Activated CD4-positive, alpha-beta T cell treated with anti-CD3 and anti-CD28 coated beads, Interleukin-2, amount 10 ng/mL, durations not matched to agents 7 days and 5 days (primary cell): ENCODE measurements at regions not wholly inside any gene's neighbourhood (a gene's known extent, or its start where the extent isn't known, plus 50 kb on each side); places are given as distances from the start of the nearest gene placed in this dataset.

Experiments
- CTCF ChIA-PET: fragments of 350-600 bp; sonication (Branson Sonifier 250); formaldehyde crosslinking; loops from one replicate; lab custom pipeline; 2021; ENCODE audit warnings: antibody characterized with exemption; lab: Charles Lee
- POLR2A ChIA-PET: fragments of 350-600 bp; sonication (Branson Sonifier 250); formaldehyde crosslinking; loops from one replicate; lab custom pipeline; 2021; ENCODE audit warnings: antibody characterized with exemption; lab: Charles Lee
- DNase-seq: peaks from one replicate; pipeline ENCODE4 v3.0.0-alpha.2; 2020
- H3K27ac Mint-ChIP-seq: one replicate; pipeline ENCODE4 v1.8.0; 2021; ENCODE audit warnings: mild to moderate bottlenecking, moderate library complexity, mixed read lengths
- H3K27me3 Mint-ChIP-seq: one replicate; pipeline ENCODE4 v1.8.0; 2021; ENCODE audit warnings: mixed read lengths
- H3K36me3 Mint-ChIP-seq: one replicate; pipeline ENCODE4 v1.8.0; 2021; ENCODE audit warnings: low read depth, mixed read lengths
- H3K4me1 Mint-ChIP-seq: one replicate; pipeline ENCODE4 v1.8.0; 2021; ENCODE audit warnings: mixed read lengths
- H3K4me3 Mint-ChIP-seq: one replicate; pipeline ENCODE4 v1.8.0; 2021; ENCODE audit warnings: mild to moderate bottlenecking, moderate library complexity, mixed read lengths
- H3K9me3 Mint-ChIP-seq: one replicate; pipeline ENCODE4 v1.8.0; 2021; ENCODE audit warnings: mixed read lengths

GRCh38 chr4:136557396-136557795 is 974.9 kb downstream of the PCDH18 start:
- ChIA-PET POLR2A (no interaction called here), CTCF (no interaction called here)
- no peaks in the 10 kb centered on the region for H3K27me3 Mint-ChIP-seq
- H3K4me1 Mint-ChIP-seq = no peaks in the 10 kb centered on the region
- H3K27ac Mint-ChIP-seq = no peak overlapping the region
- no peak for DNase-seq
- no peaks in the 10 kb centered on the region for H3K36me3 Mint-ChIP-seq
- H3K9me3 Mint-ChIP-seq = no peaks in the 10 kb centered on the region
- no peak overlapping the region for H3K4me3 Mint-ChIP-seq

GRCh38 chr4:136554033-136554432 is 978.3 kb downstream of the PCDH18 start:
- POLR2A ChIA-PET = no interaction called here
- Mint-ChIP-seq H3K4me1 (no peaks in the 10 kb centered on the region), H3K27me3 (no peaks in the 10 kb centered on the region), H3K9me3 (no peaks in the 10 kb centered on the region), H3K27ac (no peak overlapping the region), H3K4me3 (no peak overlapping the region), H3K36me3 (no peaks in the 10 kb centered on the region)
- DNase-seq = no peak
- CTCF ChIA-PET = no interaction called here

GRCh38 chr4:136551753-136552152 is 980.5 kb downstream of the PCDH18 start:
- DNase-seq = no peak
- no peaks in the 10 kb centered on the region for H3K36me3 Mint-ChIP-seq
- ChIA-PET POLR2A (no interaction called here), CTCF (no interaction called here)
- no peaks in the 10 kb centered on the region for H3K9me3 Mint-ChIP-seq
- H3K27ac Mint-ChIP-seq = no peak overlapping the region
- no peaks in the 10 kb centered on the region for H3K4me1 Mint-ChIP-seq
- no peak overlapping the region for H3K4me3 Mint-ChIP-seq
- no peaks in the 10 kb centered on the region for H3K27me3 Mint-ChIP-seq

DNA sequence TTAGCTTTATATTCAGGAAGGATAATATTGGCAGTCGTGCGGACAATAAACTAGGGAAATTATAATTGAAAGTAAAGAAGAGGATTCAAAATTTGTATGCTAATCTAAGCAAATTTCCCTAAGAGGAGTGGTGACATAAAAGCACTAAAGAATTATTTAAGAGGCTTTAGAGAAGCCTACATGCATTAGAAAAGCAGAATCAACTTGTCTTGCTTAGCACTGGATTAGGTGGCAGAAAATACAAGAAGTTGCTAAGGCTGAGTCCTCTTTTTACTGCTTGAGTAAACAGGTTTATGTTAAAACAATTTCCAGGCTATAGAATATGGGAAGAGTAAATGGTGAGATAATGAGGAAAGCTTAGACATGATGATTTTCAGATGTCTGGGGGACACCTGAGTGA is 991.5 kb downstream of the PCDH18 start:
- H3K27ac Mint-ChIP-seq = no peak overlapping the region
- DNase-seq = no peak
- H3K27me3 Mint-ChIP-seq = no peaks in the 10 kb centered on the region
- no peak overlapping the region for H3K4me3 Mint-ChIP-seq
- ChIA-PET CTCF (interaction anchor here (0.6 kb wide), 1 partner anchor 27 kb away, joined by 3 read pairs; no protein-coding TSS in a partner anchor), POLR2A (no interaction called here)
- H3K36me3 Mint-ChIP-seq = no peaks in the 10 kb centered on the region
- H3K4me1 Mint-ChIP-seq = no peaks in the 10 kb centered on the region
- peaks cover 2% of the 10 kb centered on the region for H3K9me3 Mint-ChIP-seq

- H3K4me3 Mint-ChIP-seq = no peak overlapping the region
- H3K9me3 Mint-ChIP-seq = no peaks in the 10 kb centered on the region
- H3K27me3 Mint-ChIP-seq = no peaks in the 10 kb centered on the region
- H3K4me1 Mint-ChIP-seq = no peaks in the 10 kb centered on the region
- H3K36me3 Mint-ChIP-seq = no peaks in the 10 kb centered on the region
- CTCF ChIA-PET = no interaction called here
- DNase-seq = no peak
- no peak overlapping the region for H3K27ac Mint-ChIP-seq
- POLR2A ChIA-PET = no interaction called here
These were observed 1004.2 kb downstream of the PCDH18 start for GRCh38 chr4:136528131-136528530.

DNA sequence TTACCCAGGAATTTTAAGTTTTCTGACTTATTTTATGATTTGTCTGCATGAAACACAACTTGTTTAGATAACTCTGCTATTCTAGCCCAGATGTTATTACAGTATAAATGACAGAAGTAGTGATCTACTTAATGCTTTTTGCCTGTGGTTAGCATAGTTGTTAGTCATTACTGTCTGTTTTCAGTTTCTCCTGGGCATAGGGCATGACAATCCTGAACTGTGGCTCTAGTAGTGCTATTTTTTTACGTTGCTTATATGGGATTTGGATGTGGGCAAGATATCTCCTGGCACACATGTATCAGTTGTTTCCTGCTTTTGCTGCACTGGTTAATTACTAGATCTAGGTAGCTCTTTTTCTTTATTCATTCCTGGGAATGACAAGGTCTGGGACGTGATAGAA is 1005.8 kb downstream of the PCDH18 start:
- no peak overlapping the region for H3K4me3 Mint-ChIP-seq
- POLR2A ChIA-PET = no interaction called here
- H3K4me1 Mint-ChIP-seq = no peaks in the 10 kb centered on the region
- H3K36me3 Mint-ChIP-seq = no peaks in the 10 kb centered on the region
- CTCF ChIA-PET = no interaction called here
- H3K9me3 Mint-ChIP-seq = no peaks in the 10 kb centered on the region
- no peak for DNase-seq
- H3K27ac Mint-ChIP-seq = no peak overlapping the region
- H3K27me3 Mint-ChIP-seq = no peaks in the 10 kb centered on the region

- H3K27me3 Mint-ChIP-seq = no peaks in the 10 kb centered on the region
- ChIA-PET CTCF (interaction anchor here (1.2 kb wide), 1 partner anchor 10 kb away, joined by 5 read pairs; no protein-coding TSS in a partner anchor), POLR2A (no interaction called here)
- no peaks in the 10 kb centered on the region for H3K9me3 Mint-ChIP-seq
- no peaks in the 10 kb centered on the region for H3K4me1 Mint-ChIP-seq
- DNase-seq = no peak
- no peak overlapping the region for H3K4me3 Mint-ChIP-seq
- H3K27ac Mint-ChIP-seq = no peak overlapping the region
- no peaks in the 10 kb centered on the region for H3K36me3 Mint-ChIP-seq
These were observed 1008.3 kb downstream of the PCDH18 start for GRCh38 chr4:136524039-136524438.

- no peaks in the 10 kb centered on the region for H3K36me3 Mint-ChIP-seq
These were observed 1015.9 kb downstream of the PCDH18 start for GRCh38 chr4:136516371-136516770.

GRCh38 chr4:136505020-136505419 is 1027.3 kb downstream of the PCDH18 start:
- H3K27ac Mint-ChIP-seq = no peak overlapping the region
- H3K36me3 Mint-ChIP-seq = no peaks in the 10 kb centered on the region
- ChIA-PET POLR2A (no interaction called here), CTCF (no interaction called here)
- no peak for DNase-seq
- H3K9me3 Mint-ChIP-seq = no peaks in the 10 kb centered on the region
- H3K4me3 Mint-ChIP-seq = no peak overlapping the region
- no peaks in the 10 kb centered on the region for H3K4me1 Mint-ChIP-seq
- no peaks in the 10 kb centered on the region for H3K27me3 Mint-ChIP-seq

More at GRCh38 chr4:136516371-136516770, 1015.9 kb downstream of the PCDH18 start:
- no peak overlapping the region for H3K4me3 Mint-ChIP-seq
- H3K9me3 Mint-ChIP-seq = no peaks in the 10 kb centered on the region
- no peaks in the 10 kb centered on the region for H3K27me3 Mint-ChIP-seq
- H3K4me1 Mint-ChIP-seq = no peaks in the 10 kb centered on the region
- CTCF ChIA-PET = no interaction called here
- H3K27ac Mint-ChIP-seq = no peak overlapping the region
- POLR2A ChIA-PET = no interaction called here
- DNase-seq = no peak

- CTCF ChIA-PET = no interaction called here
- H3K36me3 Mint-ChIP-seq = no peaks in the 10 kb centered on the region
- no peak overlapping the region for H3K27ac Mint-ChIP-seq
These were observed 1036.4 kb downstream of the PCDH18 start for GRCh38 chr4:136495851-136496250.

DNA sequence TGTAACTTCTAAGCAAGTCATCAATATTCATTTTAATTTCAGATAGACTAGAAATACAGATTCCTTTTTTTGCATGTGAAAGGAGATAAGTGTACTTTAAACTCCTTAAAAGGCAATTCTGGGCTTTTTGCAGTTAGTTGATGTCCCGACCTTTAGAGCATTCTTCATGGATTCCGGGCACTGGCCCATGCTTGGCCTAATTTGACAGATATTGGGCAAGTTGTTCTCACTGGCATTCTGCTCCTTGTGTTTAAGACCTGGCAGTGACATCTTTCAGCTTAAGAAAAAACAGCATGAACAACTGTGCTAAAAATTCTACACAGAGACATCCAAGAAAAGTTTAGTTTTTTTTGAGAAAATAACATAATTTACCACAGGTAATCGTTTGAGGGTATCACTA is 1037.2 kb downstream of the PCDH18 start:
- POLR2A ChIA-PET = no interaction called here
- Mint-ChIP-seq H3K9me3 (peaks cover 3% of the 10 kb centered on the region), H3K27me3 (no peaks in the 10 kb centered on the region), H3K36me3 (no peaks in the 10 kb centered on the region), H3K4me1 (no peaks in the 10 kb centered on the region), H3K27ac (no peak overlapping the region), H3K4me3 (no peak overlapping the region)
- no peak for DNase-seq
- CTCF ChIA-PET = no interaction called here

More at GRCh38 chr4:136495851-136496250, 1036.4 kb downstream of the PCDH18 start:
- Mint-ChIP-seq H3K9me3 (peaks cover 3% of the 10 kb centered on the region), H3K4me3 (no peak overlapping the region), H3K27me3 (no peaks in the 10 kb centered on the region), H3K4me1 (no peaks in the 10 kb centered on the region)
- DNase-seq = no peak
- POLR2A ChIA-PET = no interaction called here

DNA sequence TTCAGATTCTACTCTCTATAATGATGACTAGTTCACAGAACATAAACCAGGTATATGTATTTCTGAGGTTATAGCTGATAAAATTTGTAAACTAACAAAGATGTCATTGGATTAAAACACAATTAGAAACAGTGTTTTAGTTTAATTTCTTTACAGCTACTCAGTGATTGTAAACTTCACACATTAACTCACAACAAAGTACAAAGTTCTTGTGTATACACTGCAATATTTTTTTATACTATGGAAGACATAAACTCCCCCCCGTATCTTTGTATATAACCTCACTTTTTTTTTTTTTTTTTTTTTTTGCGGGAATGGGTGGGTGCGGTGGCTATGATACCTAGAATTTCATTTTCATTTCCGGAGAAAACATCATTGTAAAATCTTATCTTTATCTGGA is 1043.2 kb downstream of the PCDH18 start:
- H3K4me3 Mint-ChIP-seq = no peak overlapping the region
- no peaks in the 10 kb centered on the region for H3K9me3 Mint-ChIP-seq
- CTCF ChIA-PET = interaction anchor here (0.6 kb wide), 2 partner anchors 592 to 736 kb away, joined by 3 to 6 read pairs; no protein-coding TSS in a partner anchor
- H3K36me3 Mint-ChIP-seq = no peaks in the 10 kb centered on the region
- no peaks in the 10 kb centered on the region for H3K27me3 Mint-ChIP-seq
- POLR2A ChIA-PET = interaction anchor here (0.6 kb wide), 1 partner anchor 51 kb away, joined by 15 read pairs; no protein-coding TSS in a partner anchor
- no peak for DNase-seq
- H3K27ac Mint-ChIP-seq = no peak overlapping the region
- no peaks in the 10 kb centered on the region for H3K4me1 Mint-ChIP-seq

DNA sequence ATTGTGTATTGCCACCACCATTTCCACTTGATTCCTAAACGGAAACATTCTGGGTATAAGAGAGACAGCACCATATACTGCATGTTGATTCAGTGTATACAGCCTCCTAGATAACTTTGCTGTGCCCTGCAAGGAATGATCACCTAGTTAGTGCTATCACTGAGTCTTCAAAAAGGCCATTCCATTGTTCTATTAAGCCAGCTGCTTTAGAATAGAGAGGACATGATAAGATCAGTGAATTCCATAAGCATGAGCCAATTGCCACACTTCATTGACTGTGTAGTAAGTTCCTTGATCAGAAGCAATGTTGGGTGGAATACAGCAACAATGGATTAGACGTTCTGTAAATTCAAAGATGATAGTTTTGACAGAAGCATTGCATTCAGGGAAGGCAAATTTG is 1047.3 kb downstream of the PCDH18 start:
- POLR2A ChIA-PET = no interaction called here
- no peak for DNase-seq
- no peak overlapping the region for H3K4me3 Mint-ChIP-seq
- H3K27ac Mint-ChIP-seq = no peak overlapping the region
- no peaks in the 10 kb centered on the region for H3K9me3 Mint-ChIP-seq
- CTCF ChIA-PET = no interaction called here
- H3K36me3 Mint-ChIP-seq = no peaks in the 10 kb centered on the region
- no peaks in the 10 kb centered on the region for H3K4me1 Mint-ChIP-seq
- no peaks in the 10 kb centered on the region for H3K27me3 Mint-ChIP-seq

DNA sequence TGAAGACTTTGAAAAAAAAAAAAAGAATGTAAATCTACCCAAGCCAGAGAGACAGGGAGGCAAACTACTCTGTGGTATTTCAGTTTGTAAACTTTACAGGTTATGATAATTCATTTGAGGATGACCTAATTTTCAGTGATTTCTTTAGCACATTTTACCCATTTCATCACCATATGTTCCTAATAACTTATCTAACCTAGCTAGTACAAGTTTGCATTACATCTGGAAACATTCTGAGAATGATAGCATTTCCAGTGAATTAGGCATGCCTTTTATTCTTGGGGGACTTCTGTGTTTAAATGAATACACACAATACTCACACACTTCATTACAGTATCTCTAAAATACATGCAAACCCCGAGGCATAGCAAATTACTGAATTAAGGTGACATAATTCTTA is 1055.5 kb downstream of the PCDH18 start:
- no peaks in the 10 kb centered on the region for H3K36me3 Mint-ChIP-seq
- POLR2A ChIA-PET = no interaction called here
- H3K9me3 Mint-ChIP-seq = no peaks in the 10 kb centered on the region
- H3K27me3 Mint-ChIP-seq = no peaks in the 10 kb centered on the region
- CTCF ChIA-PET = no interaction called here
- H3K27ac Mint-ChIP-seq = no peak overlapping the region
- H3K4me3 Mint-ChIP-seq = no peak overlapping the region
- no peak for DNase-seq
- no peaks in the 10 kb centered on the region for H3K4me1 Mint-ChIP-seq
